ENCODE measurements at regions not wholly inside any gene's neighbourhood (a gene's known extent, or its start where the extent isn't known, plus 50 kb on each side); places are given as distances from the start of the nearest gene placed in this dataset.

GRCh38 chr7:136526408-136527105 is 341.9 kb upstream of the CHRM2 start:
- intact Hi-C loops (cut with micrococcal nuclease; ENCODE audit: unreplicated experiment): no loop called here
- Mint-ChIP-seq H3K27me3 (ENCODE audit: unreplicated experiment) (no peaks in the 10 kb centered on the region), H3K36me3 (ENCODE audit: insufficient read depth, unreplicated experiment) (no peaks in the 10 kb centered on the region), H3K4me3 (ENCODE audit: low read depth, unreplicated experiment) (no peak overlapping the region), H3K9me3 (ENCODE audit: low read depth, unreplicated experiment) (peaks cover 19% of the 10 kb centered on the region), H3K27ac (ENCODE audit: unreplicated experiment) (no peak overlapping the region), H3K4me1 (ENCODE audit: low read depth, unreplicated experiment) (no peaks in the 10 kb centered on the region)
- TF ChIP-seq CTCF (IDR thresholded peaks at IDR 0.05; ENCODE audit: unreplicated experiment): no peak
- CTCF ChIA-PET: no interaction called here
- DNase-seq: no peak
- no TSS peak for BruUV-seq (replicated peaks)

- no peak overlapping the region for H3K4me3 Mint-ChIP-seq (ENCODE audit: low read depth, unreplicated experiment)
- H3K27ac Mint-ChIP-seq (ENCODE audit: unreplicated experiment): no peak overlapping the region
- H3K9me3 Mint-ChIP-seq (ENCODE audit: low read depth, unreplicated experiment): peaks cover 17% of the 10 kb centered on the region
- no peaks in the 10 kb centered on the region for H3K27me3 Mint-ChIP-seq (ENCODE audit: unreplicated experiment)
- H3K36me3 Mint-ChIP-seq (ENCODE audit: insufficient read depth, unreplicated experiment): no peaks in the 10 kb centered on the region
- BruUV-seq (replicated peaks): no TSS peak
- intact Hi-C loops (cut with micrococcal nuclease; ENCODE audit: unreplicated experiment): no loop called here
- CTCF ChIA-PET: no interaction called here
- no peak for DNase-seq
- TF ChIP-seq CTCF (IDR thresholded peaks at IDR 0.05; ENCODE audit: unreplicated experiment): no peak
- H3K4me1 Mint-ChIP-seq (ENCODE audit: low read depth, unreplicated experiment): no peaks in the 10 kb centered on the region
Measured at GRCh38 chr7:136523571-136523970, 344.9 kb upstream of the CHRM2 start.

- no peak for TF ChIP-seq CTCF (IDR thresholded peaks at IDR 0.05; ENCODE audit: unreplicated experiment)
- intact Hi-C loops (cut with micrococcal nuclease; ENCODE audit: unreplicated experiment): no loop called here
- CTCF ChIA-PET: no interaction called here
- no peak overlapping the region for H3K27ac Mint-ChIP-seq (ENCODE audit: unreplicated experiment)
- H3K36me3 Mint-ChIP-seq (ENCODE audit: insufficient read depth, unreplicated experiment): no peaks in the 10 kb centered on the region
- no peaks in the 10 kb centered on the region for H3K4me1 Mint-ChIP-seq (ENCODE audit: low read depth, unreplicated experiment)
- H3K9me3 Mint-ChIP-seq (ENCODE audit: low read depth, unreplicated experiment): peaks cover 13% of the 10 kb centered on the region
- H3K27me3 Mint-ChIP-seq (ENCODE audit: unreplicated experiment): no peaks in the 10 kb centered on the region
- no TSS peak for BruUV-seq (replicated peaks)
- DNase-seq: no peak
- no peak overlapping the region for H3K4me3 Mint-ChIP-seq (ENCODE audit: low read depth, unreplicated experiment)
Measured at GRCh38 chr7:136517971-136518370, 350.5 kb upstream of the CHRM2 start.

GRCh38 chr7:136514776-136515175 is 353.7 kb upstream of the CHRM2 start:
- BruUV-seq (replicated peaks): no TSS peak
- Mint-ChIP-seq H3K36me3 (ENCODE audit: insufficient read depth, unreplicated experiment) (no peaks in the 10 kb centered on the region), H3K27ac (ENCODE audit: unreplicated experiment) (no peak overlapping the region), H3K9me3 (ENCODE audit: low read depth, unreplicated experiment) (peaks cover 15% of the 10 kb centered on the region), H3K27me3 (ENCODE audit: unreplicated experiment) (no peaks in the 10 kb centered on the region), H3K4me1 (ENCODE audit: low read depth, unreplicated experiment) (no peaks in the 10 kb centered on the region), H3K4me3 (ENCODE audit: low read depth, unreplicated experiment) (no peak overlapping the region)
- CTCF ChIA-PET: no interaction called here
- no peak for TF ChIP-seq CTCF (IDR thresholded peaks at IDR 0.05; ENCODE audit: unreplicated experiment)
- intact Hi-C loops (cut with micrococcal nuclease; ENCODE audit: unreplicated experiment): no loop called here
- no peak for DNase-seq
